ENCODE measurements at regions not wholly inside any gene's neighbourhood (a gene's known extent, or its start where the extent isn't known, plus 50 kb on each side); places are given as distances from the start of the nearest gene placed in this dataset.

DNA sequence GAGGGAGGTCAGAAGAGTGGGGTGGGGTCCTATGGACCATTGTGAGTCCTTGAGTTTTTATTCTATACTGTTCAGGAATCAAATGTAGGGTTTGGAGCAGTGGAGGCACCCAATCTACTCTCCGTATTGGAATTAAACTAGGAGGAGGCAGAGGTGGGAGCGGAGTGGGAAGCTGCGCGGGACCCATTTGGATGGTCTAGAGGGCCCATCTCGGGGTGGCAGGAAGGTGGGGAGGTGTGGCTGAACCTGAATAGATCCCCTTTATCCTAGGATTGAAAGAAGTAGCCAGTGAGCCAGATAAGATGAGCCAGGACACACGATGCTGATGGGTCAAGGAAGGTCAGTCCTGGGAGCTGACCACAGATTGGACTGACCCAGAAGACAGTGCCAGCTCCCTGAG, 325.8 kb downstream of the AJAP1 start:
- TF ChIP-seq, protein P1, sequence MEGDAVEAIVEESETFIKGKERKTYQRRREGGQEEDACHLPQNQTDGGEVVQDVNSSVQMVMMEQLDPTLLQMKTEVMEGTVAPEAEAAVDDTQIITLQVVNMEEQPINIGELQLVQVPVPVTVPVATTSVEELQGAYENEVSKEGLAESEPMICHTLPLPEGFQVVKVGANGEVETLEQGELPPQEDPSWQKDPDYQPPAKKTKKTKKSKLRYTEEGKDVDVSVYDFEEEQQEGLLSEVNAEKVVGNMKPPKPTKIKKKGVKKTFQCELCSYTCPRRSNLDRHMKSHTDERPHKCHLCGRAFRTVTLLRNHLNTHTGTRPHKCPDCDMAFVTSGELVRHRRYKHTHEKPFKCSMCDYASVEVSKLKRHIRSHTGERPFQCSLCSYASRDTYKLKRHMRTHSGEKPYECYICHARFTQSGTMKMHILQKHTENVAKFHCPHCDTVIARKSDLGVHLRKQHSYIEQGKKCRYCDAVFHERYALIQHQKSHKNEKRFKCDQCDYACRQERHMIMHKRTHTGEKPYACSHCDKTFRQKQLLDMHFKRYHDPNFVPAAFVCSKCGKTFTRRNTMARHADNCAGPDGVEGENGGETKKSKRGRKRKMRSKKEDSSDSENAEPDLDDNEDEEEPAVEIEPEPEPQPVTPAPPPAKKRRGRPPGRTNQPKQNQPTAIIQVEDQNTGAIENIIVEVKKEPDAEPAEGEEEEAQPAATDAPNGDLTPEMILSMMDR (IDR thresholded peaks at IDR 0.05), result no peak
- TF ChIP-seq EZH2 (IDR thresholded peaks at IDR 0.05) (no peak), EZH2phosphoT487 (IDR thresholded peaks at IDR 0.05) (no peak)

Measured in neural progenitor cell (in vitro differentiated cells).